ENCODE measurements at regions not wholly inside any gene's neighbourhood (a gene's known extent, or its start where the extent isn't known, plus 50 kb on each side); places are given as distances from the start of the nearest gene placed in this dataset.
"Not testable (repeated sequence)": the region's sequence is repeated elsewhere in the genome, so short reads cannot be mapped to it uniquely, and the experiment has no call there.

GRCh38 chr18:38502539-38502938 lies 936.9 kb upstream of the CELF4 start:
- no peak for DNase-seq (ENCODE audit: low spot score)
- no peak for ATAC-seq
- intact Hi-C loops (cut with DNase I) = no loop called here

- ATAC-seq (no peak), DNase-seq (ENCODE audit: low spot score) (no peak)
- intact Hi-C loops (cut with DNase I) = no loop called here
Measured at GRCh38 chr18:38497266-38497665, 931.7 kb upstream of the CELF4 start.

- no peak for ATAC-seq
- intact Hi-C loops (cut with DNase I) = no loop called here
- no peak for DNase-seq (ENCODE audit: low spot score)
Measured at GRCh38 chr18:38496222-38496793, 930.7 kb upstream of the CELF4 start.

GRCh38 chr18:38494065-38494464 lies 928.5 kb upstream of the CELF4 start:
- DNase-seq (ENCODE audit: low spot score) (no peak), ATAC-seq (no peak)
- intact Hi-C loops (cut with DNase I) = no loop called here

- no peak for DNase-seq (ENCODE audit: low spot score)
- intact Hi-C loops (cut with DNase I) = no loop called here
- ATAC-seq = no peak
Measured at GRCh38 chr18:38491195-38491594, 925.6 kb upstream of the CELF4 start.

- intact Hi-C loops (cut with DNase I); DNase-seq (ENCODE audit: low spot score); ATAC-seq: not testable (repeated sequence)
Measured at GRCh38 chr18:38489721-38490120, 924.1 kb upstream of the CELF4 start.

GRCh38 chr18:38487521-38487920 lies 921.9 kb upstream of the CELF4 start:
- intact Hi-C loops (cut with DNase I) = no loop called here
- no peak for ATAC-seq
- no peak for DNase-seq (ENCODE audit: low spot score)

- no peak for ATAC-seq
- intact Hi-C loops (cut with DNase I) = no loop called here
- no peak for DNase-seq (ENCODE audit: low spot score)
Measured at GRCh38 chr18:38483326-38483725, 917.7 kb upstream of the CELF4 start.

- DNase-seq (ENCODE audit: low spot score) (no peak), ATAC-seq (no peak)
- intact Hi-C loops (cut with DNase I) = no loop called here
Measured at GRCh38 chr18:38481576-38481975, 916.0 kb upstream of the CELF4 start.

GRCh38 chr18:38475686-38476085 lies 910.1 kb upstream of the CELF4 start:
- DNase-seq (ENCODE audit: low spot score) = no peak
- intact Hi-C loops (cut with DNase I) = no loop called here
- ATAC-seq = no peak

- no peak for DNase-seq (ENCODE audit: low spot score)
- intact Hi-C loops (cut with DNase I) = no loop called here
- ATAC-seq = no peak
Measured at GRCh38 chr18:38473535-38473934, 907.9 kb upstream of the CELF4 start.

GRCh38 chr18:38470421-38470820 lies 904.8 kb upstream of the CELF4 start:
- DNase-seq (ENCODE audit: low spot score) (no peak), ATAC-seq (no peak)
- intact Hi-C loops (cut with DNase I) = no loop called here

GRCh38 chr18:38466426-38466825 lies 900.8 kb upstream of the CELF4 start:
- ATAC-seq = no peak
- intact Hi-C loops (cut with DNase I) = no loop called here

GRCh38 chr18:38464024-38464423 lies 898.4 kb upstream of the CELF4 start:
- no peak for DNase-seq (ENCODE audit: low spot score)
- intact Hi-C loops (cut with DNase I) = no loop called here
- no peak for ATAC-seq

More at GRCh38 chr18:38466426-38466825, 900.8 kb upstream of the CELF4 start:
- DNase-seq (ENCODE audit: low spot score) = no peak

GRCh38 chr18:38460657-38461056 lies 895.1 kb upstream of the CELF4 start:
- no peak for DNase-seq (ENCODE audit: low spot score)
- ATAC-seq = no peak
- intact Hi-C loops (cut with DNase I) = no loop called here

- intact Hi-C loops (cut with DNase I) = no loop called here
- ATAC-seq (no peak), DNase-seq (ENCODE audit: low spot score) (no peak)
Measured at GRCh38 chr18:38459131-38459994, 893.8 kb upstream of the CELF4 start.

GRCh38 chr18:38458698-38459097 lies 893.1 kb upstream of the CELF4 start:
- intact Hi-C loops (cut with DNase I) = no loop called here
- DNase-seq (ENCODE audit: low spot score) (no peak), ATAC-seq (no peak)

GRCh38 chr18:38456253-38456652 lies 890.7 kb upstream of the CELF4 start:
- intact Hi-C loops (cut with DNase I) = no loop called here
- no peak for ATAC-seq
- DNase-seq (ENCODE audit: low spot score) = no peak

- ATAC-seq = no peak
- no peak for DNase-seq (ENCODE audit: low spot score)
- intact Hi-C loops (cut with DNase I) = no loop called here
Measured at GRCh38 chr18:38454764-38455469, 889.3 kb upstream of the CELF4 start.

GRCh38 chr18:38453880-38454279 lies 888.3 kb upstream of the CELF4 start:
- intact Hi-C loops (cut with DNase I) = no loop called here
- no peak for DNase-seq (ENCODE audit: low spot score)
- no peak for ATAC-seq
